Loucy (cell line): ENCODE measurements at regions not wholly inside any gene's neighbourhood (a gene's known extent, or its start where the extent isn't known, plus 50 kb on each side); places are given as distances from the start of the nearest gene placed in this dataset.

Experiments used
- H2AFZ ChIP-seq: fragments of 200-600 bp; sonication (generic); 2 replicates; pipeline ENCODE4 v1.6.0; 2016; ENCODE audit warnings: antibody characterized with exemption, mild to moderate bottlenecking, low read length, moderate library complexity
- H3F3A ChIP-seq: fragments of 200-600 bp; 2 replicates; pipeline ENCODE4 v1.6.0; 2016; ENCODE audit warnings: antibody characterized with exemption, low read depth, mild to moderate bottlenecking
- H3K27me3 ChIP-seq: fragments of 200-600 bp; sonication (generic); 2 replicates; pipeline ENCODE4 v1.6.1; 2014; ENCODE audit warnings: low read length, mild to moderate bottlenecking; ENCODE audit not compliant: insufficient read depth, poor library complexity, severe bottlenecking
- H3K36me3 ChIP-seq: fragments of 200-600 bp; sonication (generic); 2 replicates; pipeline ENCODE4 v1.6.1; 2016; ENCODE audit warnings: low read length; ENCODE audit not compliant: insufficient read depth
- H3K4me1 ChIP-seq: fragments of 200-600 bp; sonication (generic); 2 replicates; pipeline ENCODE4 v1.5.1; 2014; ENCODE audit warnings: low read length, mild to moderate bottlenecking; ENCODE audit not compliant: insufficient read depth, poor library complexity, severe bottlenecking
- H3K4me2 ChIP-seq: fragments of 200-600 bp; sonication (generic); 2 replicates; pipeline ENCODE4 v1.6.0; 2014; ENCODE audit warnings: antibody characterized with exemption, low read length, low read depth, mild to moderate bottlenecking; ENCODE audit not compliant: poor library complexity, severe bottlenecking
- H3K4me3 ChIP-seq: fragments of 200-600 bp; sonication (generic); 2 replicates; pipeline ENCODE4 v1.5.1; 2014; ENCODE audit warnings: low read length, mild to moderate bottlenecking, mixed read lengths; ENCODE audit not compliant: poor library complexity, severe bottlenecking
- H3K79me2 ChIP-seq: fragments of 200-600 bp; sonication (generic); 2 replicates; pipeline ENCODE4 v1.6.1; 2014; ENCODE audit warnings: low read length; ENCODE audit not compliant: insufficient read depth
- H3K9ac ChIP-seq: fragments of 200-600 bp; sonication (generic); 2 replicates; pipeline ENCODE4 v1.6.0; 2014; ENCODE audit warnings: mild to moderate bottlenecking, low read depth, low read length, moderate library complexity; ENCODE audit not compliant: poor library complexity, severe bottlenecking
- H3K9me2 ChIP-seq: fragments of 200-600 bp; sonication (generic); replicated peaks from 2 replicates; pipeline ENCODE4 v1.6.1; 2016; ENCODE audit warnings: low read depth, low read length, mixed read lengths
- H3K9me3 ChIP-seq: fragments of 200-600 bp; sonication (generic); 2 replicates; pipeline ENCODE4 v1.6.1; 2014; ENCODE audit warnings: mild to moderate bottlenecking, antibody characterized with exemption, low read length, low read depth; ENCODE audit not compliant: insufficient read depth
- H4K20me1 ChIP-seq: fragments of 200-600 bp; sonication (generic); 2 replicates; pipeline ENCODE4 v1.6.0; 2014; ENCODE audit warnings: antibody characterized with exemption, low read length, mild to moderate bottlenecking; ENCODE audit not compliant: insufficient read depth, poor library complexity, severe bottlenecking
- EZH2phosphoT487 ChIP-seq: fragments of 200-600 bp; IDR thresholded peaks from 2 replicates; pipeline ENCODE4 v1.6.1; 2018; ENCODE audit warnings: antibody characterized with exemption, mild to moderate bottlenecking, moderate library complexity, borderline replicate concordance
- TF ChIP-seq, protein P1 (sequence below): fragments of 200-600 bp; sonication (generic); conservative IDR thresholded peaks from 2 replicates; pipeline ENCODE4 v1.5.1; 2014; ENCODE audit warnings: mild to moderate bottlenecking, antibody characterized with exemption, low read length

DNA sequence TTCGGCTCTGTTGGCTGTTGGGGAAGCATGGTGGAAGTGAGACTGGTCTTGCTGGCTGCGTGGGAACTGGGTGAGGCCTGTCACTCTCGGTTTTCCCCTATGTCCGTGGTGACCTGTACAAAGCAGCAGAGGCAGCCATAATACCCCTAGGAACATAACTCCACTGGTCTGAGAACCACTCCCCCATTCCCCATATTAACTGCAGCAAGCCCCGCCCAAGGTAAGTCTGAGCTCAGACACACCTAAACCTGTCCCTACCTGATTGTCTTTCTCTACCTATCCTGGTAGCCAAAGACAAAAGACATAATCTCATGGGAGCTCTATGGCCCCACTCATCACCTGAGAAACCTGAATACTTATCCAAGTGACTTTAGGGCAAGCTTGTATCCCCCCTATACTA is 156.3 kb upstream of the PHACTR1 start:
- Histone ChIP-seq H4K20me1 (no peaks in the 10 kb centered on the region), H2AFZ (no peak overlapping the region), H3K9ac (no peak overlapping the region), H3K4me1 (no peaks in the 10 kb centered on the region), H3K4me3 (no peak overlapping the region), H3K79me2 (no peaks in the 10 kb centered on the region), H3F3A (no peaks in the 10 kb centered on the region), H3K9me3 (no peaks in the 10 kb centered on the region), H3K27me3 (no peaks in the 10 kb centered on the region), H3K4me2 (no peak overlapping the region), H3K36me3 (no peaks in the 10 kb centered on the region), H3K9me2 (no peaks in the 10 kb centered on the region)
- TF ChIP-seq, protein P1, sequence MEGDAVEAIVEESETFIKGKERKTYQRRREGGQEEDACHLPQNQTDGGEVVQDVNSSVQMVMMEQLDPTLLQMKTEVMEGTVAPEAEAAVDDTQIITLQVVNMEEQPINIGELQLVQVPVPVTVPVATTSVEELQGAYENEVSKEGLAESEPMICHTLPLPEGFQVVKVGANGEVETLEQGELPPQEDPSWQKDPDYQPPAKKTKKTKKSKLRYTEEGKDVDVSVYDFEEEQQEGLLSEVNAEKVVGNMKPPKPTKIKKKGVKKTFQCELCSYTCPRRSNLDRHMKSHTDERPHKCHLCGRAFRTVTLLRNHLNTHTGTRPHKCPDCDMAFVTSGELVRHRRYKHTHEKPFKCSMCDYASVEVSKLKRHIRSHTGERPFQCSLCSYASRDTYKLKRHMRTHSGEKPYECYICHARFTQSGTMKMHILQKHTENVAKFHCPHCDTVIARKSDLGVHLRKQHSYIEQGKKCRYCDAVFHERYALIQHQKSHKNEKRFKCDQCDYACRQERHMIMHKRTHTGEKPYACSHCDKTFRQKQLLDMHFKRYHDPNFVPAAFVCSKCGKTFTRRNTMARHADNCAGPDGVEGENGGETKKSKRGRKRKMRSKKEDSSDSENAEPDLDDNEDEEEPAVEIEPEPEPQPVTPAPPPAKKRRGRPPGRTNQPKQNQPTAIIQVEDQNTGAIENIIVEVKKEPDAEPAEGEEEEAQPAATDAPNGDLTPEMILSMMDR, result no peak
- no peak for TF ChIP-seq EZH2phosphoT487

DNA sequence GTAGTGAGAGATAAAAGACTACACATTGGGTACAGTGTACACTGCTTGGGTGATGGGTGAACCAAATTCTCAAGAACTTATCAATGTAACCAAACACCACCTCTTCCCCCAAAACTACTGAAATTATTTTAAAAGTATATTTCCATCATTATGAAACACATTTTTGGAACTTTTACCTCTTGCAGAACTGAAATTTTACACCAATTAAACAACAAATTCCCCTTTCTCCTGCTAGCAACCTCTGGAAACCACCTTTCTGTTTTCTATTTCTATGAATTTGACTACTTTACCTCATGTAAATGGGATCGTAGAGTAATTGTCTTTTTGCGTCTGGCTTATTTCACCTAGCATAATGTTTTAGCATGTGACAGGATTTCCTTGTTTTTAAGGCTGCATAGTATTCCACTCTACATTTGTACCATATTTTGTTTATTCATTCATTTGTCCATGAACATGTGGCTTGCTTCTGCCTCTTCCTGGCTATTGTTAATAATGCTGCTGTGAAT is 149.9 kb upstream of the PHACTR1 start:
- Histone ChIP-seq H3K79me2 (no peaks in the 10 kb centered on the region), H4K20me1 (no peaks in the 10 kb centered on the region), H3K4me3 (no peak overlapping the region), H3K9ac (no peak overlapping the region), H3K36me3 (no peaks in the 10 kb centered on the region), H2AFZ (no peak overlapping the region), H3K9me3 (no peaks in the 10 kb centered on the region), H3K4me2 (no peak overlapping the region), H3K9me2 (no peaks in the 10 kb centered on the region), H3F3A (no peaks in the 10 kb centered on the region), H3K4me1 (no peaks in the 10 kb centered on the region), H3K27me3 (peaks cover 5% of the 10 kb centered on the region)
- TF ChIP-seq, protein P1, result no peak
- TF ChIP-seq EZH2phosphoT487, result no peak

DNA sequence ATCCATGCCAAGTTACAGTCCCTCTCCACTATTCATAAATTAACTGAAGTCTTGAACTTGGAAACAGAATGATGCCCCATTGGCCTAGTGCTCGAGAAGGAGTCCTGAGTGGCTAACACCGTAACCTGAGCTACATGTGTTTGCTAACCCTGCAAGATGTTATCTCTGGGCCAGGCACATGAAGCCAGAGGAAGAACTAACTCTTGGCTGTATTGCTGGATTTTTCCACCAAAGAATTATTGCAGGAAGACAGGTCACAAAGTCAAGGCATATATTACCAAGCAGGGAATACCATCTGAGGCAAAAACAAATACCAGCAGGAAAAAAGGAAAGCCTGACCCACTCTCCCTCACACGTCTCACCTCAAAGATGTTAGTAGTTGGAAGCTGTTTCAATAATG is 148.9 kb upstream of the PHACTR1 start:
- Histone ChIP-seq H3K36me3 (no peaks in the 10 kb centered on the region), H3K9ac (no peak overlapping the region), H3K4me1 (no peaks in the 10 kb centered on the region), H3K79me2 (no peaks in the 10 kb centered on the region), H4K20me1 (no peaks in the 10 kb centered on the region), H3K27me3 (peaks cover 5% of the 10 kb centered on the region), H3K9me2 (no peaks in the 10 kb centered on the region), H3F3A (no peaks in the 10 kb centered on the region), H3K9me3 (no peaks in the 10 kb centered on the region), H3K4me3 (no peak overlapping the region), H2AFZ (no peak overlapping the region), H3K4me2 (no peak overlapping the region)
- TF ChIP-seq, protein P1, result no peak
- TF ChIP-seq EZH2phosphoT487, result no peak
